CD4-positive, CD25-positive, alpha-beta regulatory T cell (primary cell): ENCODE measurements at regions not wholly inside any gene's neighbourhood (a gene's known extent, or its start where the extent isn't known, plus 50 kb on each side); places are given as distances from the start of the nearest gene placed in this dataset.
"Not testable (repeated sequence)": the region's sequence is repeated elsewhere in the genome, so short reads cannot be mapped to it uniquely, and the experiment has no call there.

Experiments
- ATAC-seq, 2 donors: fragments of 150-1000 bp; cut with Tn5 transposase; one replicate each; pipeline ENCODE4 v1.10.0; 2021; ENCODE audit warnings: low read depth in 2 of 2, moderate number of reproducible peaks in 2 of 2, moderate library complexity in 1 of 2
- DNase-seq, 3 donors: peaks; one replicate each; pipeline versions ENCODE4 v3.0.0 to v3.0.0-alpha.2; 2012 to 2022; ENCODE audit warnings: mixed read lengths in 1 of 3
- H3K27ac ChIP-seq: one replicate; pipeline ENCODE4 v1.7.0; 2013; ENCODE audit warnings: mild to moderate bottlenecking, low read length; ENCODE audit not compliant: insufficient read depth, poor library complexity, severe bottlenecking
- H3K27me3 ChIP-seq: one replicate; pipeline ENCODE4 v1.7.0; 2013; ENCODE audit warnings: low read length; ENCODE audit not compliant: control insufficient read depth, insufficient read depth
- H3K36me3 ChIP-seq: one replicate; pipeline ENCODE4 v1.7.0; 2013; ENCODE audit warnings: mild to moderate bottlenecking, low read length, moderate library complexity; ENCODE audit not compliant: control insufficient read depth, insufficient read depth
- H3K4me1 ChIP-seq: 2 replicates; pipeline ENCODE4 v1.7.0; 2013; ENCODE audit warnings: mild to moderate bottlenecking, low read length; ENCODE audit not compliant: insufficient read depth, control insufficient read depth, poor library complexity, severe bottlenecking
- H3K4me3 ChIP-seq: one replicate; pipeline ENCODE4 v1.7.0; 2013; ENCODE audit warnings: low read depth, mild to moderate bottlenecking, low read length, moderate library complexity
- H3K9me3 ChIP-seq, 2 experiments: 1 replicate in 1 of 2; 2 replicates in 1 of 2; pipeline ENCODE4 v1.7.0; 2013; ENCODE audit warnings: low read length in 2 of 2, mild to moderate bottlenecking in 1 of 2, moderate library complexity in 1 of 2; ENCODE audit not compliant: control insufficient read depth in 2 of 2
- H3K27ac Mint-ChIP-seq, 3 donors: one replicate each; pipeline ENCODE4 v1.8.0; 2020 to 2022; ENCODE audit warnings: mild to moderate bottlenecking in 3 of 3, mixed read lengths in 3 of 3, moderate library complexity in 2 of 3
- H3K27me3 Mint-ChIP-seq: one replicate; pipeline ENCODE4 v1.8.0; 2022; ENCODE audit warnings: mild to moderate bottlenecking, mixed read lengths
- H3K36me3 Mint-ChIP-seq: one replicate; pipeline ENCODE4 v1.8.0; 2020; ENCODE audit warnings: mixed read lengths
- H3K4me1 Mint-ChIP-seq, 4 donors: one replicate each; pipeline ENCODE4 v1.8.0; 2020 to 2022; ENCODE audit warnings: mixed read lengths in 4 of 4, mild to moderate bottlenecking in 1 of 4
- H3K4me3 Mint-ChIP-seq, 4 donors: one replicate each; pipeline ENCODE4 v1.8.0; 2020 to 2022; ENCODE audit warnings: mild to moderate bottlenecking in 4 of 4, mixed read lengths in 4 of 4, moderate library complexity in 3 of 4
- H3K9me3 Mint-ChIP-seq, 7 donors: one replicate each; pipeline ENCODE4 v1.8.0; 2020 to 2022; ENCODE audit warnings: mixed read lengths in 7 of 7, mild to moderate bottlenecking in 3 of 7, moderate library complexity in 2 of 7

GRCh38 chr13:81078048-81078447 is 737.1 kb upstream of the SPRY2 start:
- ATAC-seq (no peak), DNase-seq (no peak)
- H3K4me3 ChIP-seq: no peak overlapping the region
- no peaks in the 10 kb centered on the region for H3K27me3 ChIP-seq
- Mint-ChIP-seq H3K4me1 (no peaks in the 10 kb centered on the region), H3K9me3 (peaks cover 0 to 10% (median 4%) of the 10 kb centered on the region in 7 donors), H3K27me3 (no peaks in the 10 kb centered on the region), H3K4me3 (no peak overlapping the region), H3K27ac (peak overlapping the region in 1 of 3 donors; percentile 43), H3K36me3 (no peaks in the 10 kb centered on the region)
- H3K27ac ChIP-seq: no peak overlapping the region
- no peaks in the 10 kb centered on the region for H3K9me3 ChIP-seq
- no peaks in the 10 kb centered on the region for H3K36me3 ChIP-seq
- H3K4me1 ChIP-seq: no peaks in the 10 kb centered on the region

GRCh38 chr13:81069822-81070221 is 728.9 kb upstream of the SPRY2 start:
- ATAC-seq, H3K36me3 Mint-ChIP-seq, H3K4me1 Mint-ChIP-seq, H3K4me1 ChIP-seq, H3K9me3 ChIP-seq, DNase-seq, H3K27ac ChIP-seq, H3K36me3 ChIP-seq, H3K27me3 Mint-ChIP-seq, H3K4me3 Mint-ChIP-seq, H3K9me3 Mint-ChIP-seq, H3K4me3 ChIP-seq, H3K27me3 ChIP-seq, H3K27ac Mint-ChIP-seq: not testable (repeated sequence)

- H3K27me3 Mint-ChIP-seq: no peaks in the 10 kb centered on the region
- Histone ChIP-seq H3K4me3 (no peak overlapping the region), H3K36me3 (no peaks in the 10 kb centered on the region), H3K27me3 (no peaks in the 10 kb centered on the region), H3K9me3 (no peaks in the 10 kb centered on the region), H3K27ac (no peak overlapping the region), H3K4me1 (no peaks in the 10 kb centered on the region)
- H3K36me3 Mint-ChIP-seq: no peaks in the 10 kb centered on the region
- no peak for DNase-seq
- no peak overlapping the region for H3K27ac Mint-ChIP-seq
- no peaks in the 10 kb centered on the region for H3K4me1 Mint-ChIP-seq
- no peak overlapping the region for H3K4me3 Mint-ChIP-seq
- peaks cover 0 to 19% (median 4%) of the 10 kb centered on the region in 7 donors for H3K9me3 Mint-ChIP-seq
- no peak for ATAC-seq
Observed at GRCh38 chr13:81058916-81059290, 718.0 kb upstream of the SPRY2 start.

GRCh38 chr13:81058211-81058915 is 717.4 kb upstream of the SPRY2 start:
- Histone ChIP-seq H3K4me1 (no peaks in the 10 kb centered on the region), H3K27ac (no peak overlapping the region), H3K9me3 (no peaks in the 10 kb centered on the region), H3K36me3 (no peaks in the 10 kb centered on the region), H3K27me3 (no peaks in the 10 kb centered on the region), H3K4me3 (no peak overlapping the region)
- Mint-ChIP-seq H3K9me3 (peaks cover 0 to 15% (median 4%) of the 10 kb centered on the region in 7 donors), H3K27me3 (no peaks in the 10 kb centered on the region), H3K27ac (no peak overlapping the region), H3K4me1 (no peaks in the 10 kb centered on the region), H3K36me3 (no peaks in the 10 kb centered on the region), H3K4me3 (no peak overlapping the region)
- ATAC-seq (no peak), DNase-seq (no peak)

- Histone ChIP-seq H3K4me1 (no peaks in the 10 kb centered on the region), H3K27ac (no peak overlapping the region), H3K4me3 (no peak overlapping the region), H3K27me3 (no peaks in the 10 kb centered on the region), H3K9me3 (peaks cover 0 to under 1% of the 10 kb centered on the region in 2 experiments), H3K36me3 (no peaks in the 10 kb centered on the region)
- Mint-ChIP-seq H3K4me3 (no peak overlapping the region), H3K4me1 (no peaks in the 10 kb centered on the region), H3K27me3 (no peaks in the 10 kb centered on the region), H3K36me3 (no peaks in the 10 kb centered on the region), H3K9me3 (peaks cover 0 to 3% (median 1%) of the 10 kb centered on the region in 7 donors), H3K27ac (no peak overlapping the region)
- DNase-seq (no peak), ATAC-seq (no peak)
Observed at GRCh38 chr13:81051873-81052272, 710.9 kb upstream of the SPRY2 start.

- peaks cover 0 to 10% (median 3%) of the 10 kb centered on the region in 7 donors for H3K9me3 Mint-ChIP-seq
- no peaks in the 10 kb centered on the region for H3K36me3 ChIP-seq
- ATAC-seq (no peak), DNase-seq (no peak)
- no peak overlapping the region for H3K4me3 ChIP-seq
- no peaks in the 10 kb centered on the region for H3K4me1 Mint-ChIP-seq
- peaks cover 0 to 6% of the 10 kb centered on the region in 2 experiments for H3K9me3 ChIP-seq
- no peaks in the 10 kb centered on the region for H3K4me1 ChIP-seq
- H3K27ac ChIP-seq: no peak overlapping the region
- no peak overlapping the region for H3K4me3 Mint-ChIP-seq
- no peaks in the 10 kb centered on the region for H3K27me3 ChIP-seq
- H3K36me3 Mint-ChIP-seq: no peaks in the 10 kb centered on the region
- no peaks in the 10 kb centered on the region for H3K27me3 Mint-ChIP-seq
- H3K27ac Mint-ChIP-seq: no peak overlapping the region
Observed at GRCh38 chr13:81048026-81048461, 707.1 kb upstream of the SPRY2 start.

- no peaks in the 10 kb centered on the region for H3K27me3 Mint-ChIP-seq
- no peak for DNase-seq
- no peaks in the 10 kb centered on the region for H3K4me1 Mint-ChIP-seq
- H3K36me3 Mint-ChIP-seq: no peaks in the 10 kb centered on the region
- ATAC-seq: no peak
- Histone ChIP-seq H3K27me3 (no peaks in the 10 kb centered on the region), H3K9me3 (peaks cover 0 to 4% of the 10 kb centered on the region in 2 experiments), H3K27ac (no peak overlapping the region), H3K36me3 (no peaks in the 10 kb centered on the region), H3K4me3 (no peak overlapping the region), H3K4me1 (no peaks in the 10 kb centered on the region)
- peaks cover 2 to 22% (median 14%) of the 10 kb centered on the region in 7 donors for H3K9me3 Mint-ChIP-seq
- no peak overlapping the region for H3K4me3 Mint-ChIP-seq
- no peak overlapping the region for H3K27ac Mint-ChIP-seq
Observed at GRCh38 chr13:81041761-81042160, 700.8 kb upstream of the SPRY2 start.

- Histone ChIP-seq H3K9me3 (peaks cover 0 to 14% of the 10 kb centered on the region in 2 experiments), H3K4me1 (no peaks in the 10 kb centered on the region), H3K27ac (no peak overlapping the region), H3K36me3 (no peaks in the 10 kb centered on the region), H3K27me3 (no peaks in the 10 kb centered on the region), H3K4me3 (no peak overlapping the region)
- no peak for ATAC-seq
- DNase-seq: no peak
- H3K4me3 Mint-ChIP-seq: no peak overlapping the region
- no peaks in the 10 kb centered on the region for H3K4me1 Mint-ChIP-seq
- H3K27me3 Mint-ChIP-seq: no peaks in the 10 kb centered on the region
- H3K27ac Mint-ChIP-seq: no peak overlapping the region
- H3K36me3 Mint-ChIP-seq: no peaks in the 10 kb centered on the region
- peaks cover 2 to 12% (median 9%) of the 10 kb centered on the region in 7 donors for H3K9me3 Mint-ChIP-seq
Observed at GRCh38 chr13:81031996-81032395, 691.1 kb upstream of the SPRY2 start.
